HG03139 (cell line): ENCODE measurements at regions not wholly inside any gene's neighbourhood (a gene's known extent, or its start where the extent isn't known, plus 50 kb on each side); places are given as distances from the start of the nearest gene placed in this dataset.
"Not testable (repeated sequence)": the region's sequence is repeated elsewhere in the genome, so short reads cannot be mapped to it uniquely, and the experiment has no call there.

Experiments used
- ATAC-seq: cut with Tn5 transposase; IDR thresholded peaks from one replicate; pipeline ENCODE4 v1.9.1; 2021; ENCODE audit not compliant: unreplicated experiment

- ATAC-seq = not testable (repeated sequence)
Observed at GRCh38 chr16:31581065-31581464, 53.4 kb downstream of the AHSP start.

GRCh38 chr16:31601737-31602384 is 74.2 kb downstream of the AHSP start:
- ATAC-seq = not testable (repeated sequence)

DNA sequence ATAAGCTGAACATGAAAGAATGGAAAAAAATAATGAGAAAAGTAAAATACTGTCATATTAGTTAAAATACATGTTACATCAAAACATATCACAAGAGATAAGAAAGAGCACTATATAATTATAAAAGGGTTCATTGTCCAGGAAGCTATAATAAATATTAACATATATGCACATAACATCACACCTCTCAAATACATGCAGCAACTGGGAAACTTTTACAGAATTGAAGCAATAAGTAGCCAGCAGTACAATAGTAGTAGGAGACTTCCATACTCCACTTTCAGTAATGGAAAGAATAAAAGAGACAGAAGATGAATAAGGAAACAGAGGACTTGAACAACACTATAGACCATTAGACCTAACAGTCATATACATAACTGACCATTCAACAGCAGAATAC is 90.4 kb downstream of the AHSP start:
- no peak for ATAC-seq

GRCh38 chr16:31636433-31636832 is 108.7 kb downstream of the AHSP start:
- ATAC-seq = no peak

- ATAC-seq = no peak
Observed at GRCh38 chr16:31641279-31641678, 113.6 kb downstream of the AHSP start.

GRCh38 chr16:31655674-31656073 is 128.0 kb downstream of the AHSP start:
- not testable (repeated sequence) for ATAC-seq

GRCh38 chr16:31664683-31665482 is 137.2 kb downstream of the AHSP start:
- ATAC-seq = no peak

DNA sequence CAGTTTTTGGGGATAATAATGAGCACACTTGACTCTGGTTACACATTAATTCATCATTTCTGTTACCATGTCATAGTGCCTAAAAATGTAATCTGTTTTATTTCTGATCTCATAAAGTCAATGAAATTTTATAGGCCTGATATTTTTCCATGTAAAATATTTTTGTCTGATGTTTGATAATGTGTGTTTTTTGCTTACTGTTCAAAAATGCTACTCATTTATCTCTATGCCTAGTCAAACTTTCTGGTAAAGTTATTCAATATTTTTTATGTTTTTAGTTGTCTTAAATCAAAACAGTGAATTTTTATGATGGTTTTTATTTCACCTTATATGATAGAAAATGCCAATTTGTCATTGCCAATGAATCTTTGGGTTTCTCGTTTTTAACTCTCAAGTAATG is 147.0 kb downstream of the AHSP start:
- ATAC-seq = no peak

GRCh38 chr16:31676731-31677130 is 149.0 kb downstream of the AHSP start:
- no peak for ATAC-seq

DNA sequence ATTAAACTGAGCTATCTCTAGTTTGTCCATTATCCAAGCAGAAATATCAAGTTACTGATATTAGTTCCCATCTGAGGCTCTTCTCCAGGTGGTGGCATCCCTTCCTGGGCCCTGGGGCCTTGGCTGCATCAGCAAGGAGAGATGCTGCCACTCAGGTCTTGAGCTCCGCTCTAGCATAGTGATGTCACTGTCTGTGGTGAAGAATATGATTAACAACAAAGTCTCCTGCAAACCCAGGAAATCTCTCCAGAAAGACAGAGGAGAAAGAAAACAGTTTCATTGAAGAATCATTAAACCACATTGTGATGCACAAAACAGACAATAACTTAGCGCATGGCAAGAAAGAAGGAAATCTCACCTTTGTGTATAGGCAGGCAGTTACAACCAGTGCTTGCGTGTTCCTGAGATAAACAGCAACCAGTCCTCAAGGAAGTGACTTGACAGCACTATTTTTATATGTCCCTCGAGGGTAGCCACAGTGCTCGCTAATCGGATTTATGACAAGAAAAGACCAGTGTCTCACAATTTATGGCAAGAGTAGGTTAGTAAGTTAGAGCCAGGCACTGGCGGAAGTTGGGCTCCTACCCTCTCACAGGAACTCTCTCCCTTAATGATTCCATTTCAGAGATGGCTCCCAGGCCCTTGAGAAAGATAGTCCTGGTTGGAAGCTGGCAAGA is 151.1 kb downstream of the AHSP start:
- no peak for ATAC-seq

DNA sequence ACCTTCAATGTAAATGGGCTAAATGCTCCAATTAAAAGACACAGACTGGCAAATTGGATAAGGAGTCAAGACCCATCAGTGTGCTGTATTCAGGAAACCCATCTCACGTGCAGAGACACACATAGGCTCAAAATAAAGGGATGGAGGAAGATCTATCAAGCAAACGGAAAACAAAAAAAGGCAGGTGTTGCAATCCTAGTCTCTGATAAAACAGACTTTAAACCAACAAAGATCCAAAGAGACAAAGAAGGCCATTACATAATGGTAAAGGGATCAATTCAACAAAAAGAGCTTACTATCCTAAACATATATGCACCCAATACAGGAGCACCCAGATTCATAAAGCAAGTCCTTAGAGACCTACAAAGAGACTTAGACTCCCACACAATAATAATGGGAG is 161.6 kb downstream of the AHSP start:
- not testable (repeated sequence) for ATAC-seq

DNA sequence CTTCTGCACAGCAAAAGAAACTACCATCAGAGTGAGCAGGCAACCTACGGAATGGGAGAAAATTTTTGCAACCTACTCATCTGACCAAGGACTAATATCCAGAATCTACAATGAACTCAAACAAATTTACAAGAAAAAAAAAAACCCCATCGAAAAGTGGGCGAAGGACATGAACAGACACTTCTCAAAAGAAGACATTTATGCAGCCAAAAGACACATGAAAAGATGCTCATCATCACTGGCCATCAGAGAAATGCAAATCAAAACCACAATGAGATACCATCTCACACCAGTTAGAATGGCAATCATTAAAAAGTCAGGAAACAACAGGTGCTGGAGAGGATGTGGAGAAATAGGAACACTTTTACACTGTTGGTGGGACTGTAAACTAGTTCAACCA is 164.6 kb downstream of the AHSP start:
- ATAC-seq = not testable (repeated sequence)

DNA sequence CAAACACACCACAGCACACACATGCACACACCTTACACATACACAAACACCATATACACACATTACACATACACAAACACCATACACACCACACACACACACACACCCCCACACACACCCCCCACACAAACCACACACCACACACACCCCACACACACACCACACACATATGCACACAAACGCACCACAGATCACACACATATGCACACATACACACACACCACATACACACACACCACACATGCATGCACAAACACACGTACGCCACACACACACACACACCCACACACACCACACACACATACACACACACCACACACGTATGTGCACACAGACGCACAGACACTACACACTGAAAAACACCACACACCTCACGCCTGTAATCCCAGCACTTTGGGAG is 166.0 kb downstream of the AHSP start:
- ATAC-seq = no peak

GRCh38 chr16:31694461-31694860 is 166.8 kb downstream of the AHSP start:
- no peak for ATAC-seq

DNA sequence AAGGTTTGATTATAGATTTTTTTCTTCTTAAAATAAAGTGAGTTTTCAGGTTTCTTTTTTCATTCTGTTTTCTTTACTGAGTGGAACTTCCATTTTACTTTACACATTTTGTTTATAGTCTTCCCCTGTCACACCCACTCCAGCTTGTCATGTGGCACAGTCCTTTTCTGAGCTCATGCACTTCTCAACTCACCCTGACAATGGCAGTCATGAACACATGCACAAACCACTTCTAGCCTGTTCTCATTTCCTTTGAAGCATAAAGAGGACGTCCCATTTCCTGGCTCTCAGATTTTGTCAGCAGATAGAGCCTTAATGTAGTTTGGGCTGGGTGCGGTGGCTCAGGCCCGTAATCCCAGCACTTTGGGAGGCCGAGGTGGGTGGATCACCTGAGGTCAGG is 168.0 kb downstream of the AHSP start:
- ATAC-seq = no peak

GRCh38 chr16:31696968-31697743 is 169.5 kb downstream of the AHSP start:
- no peak for ATAC-seq

DNA sequence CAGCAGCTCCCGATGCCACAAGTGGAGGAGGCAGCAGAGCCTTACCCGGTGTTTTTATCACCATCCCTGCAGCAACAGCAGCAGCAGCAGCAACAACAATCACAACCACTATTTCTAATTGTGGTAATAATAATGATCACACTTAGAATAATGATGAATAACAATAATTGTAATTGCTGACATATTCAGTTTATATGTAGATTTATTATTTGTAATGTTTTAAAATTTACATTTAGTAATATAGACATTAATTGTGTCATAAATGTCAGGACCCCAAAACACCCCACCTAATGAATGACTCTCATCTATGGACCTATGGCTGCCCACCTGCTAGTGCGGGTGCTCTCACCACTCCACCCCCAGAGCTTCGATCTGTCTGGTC is 170.0 kb downstream of the AHSP start:
- no peak for ATAC-seq

DNA sequence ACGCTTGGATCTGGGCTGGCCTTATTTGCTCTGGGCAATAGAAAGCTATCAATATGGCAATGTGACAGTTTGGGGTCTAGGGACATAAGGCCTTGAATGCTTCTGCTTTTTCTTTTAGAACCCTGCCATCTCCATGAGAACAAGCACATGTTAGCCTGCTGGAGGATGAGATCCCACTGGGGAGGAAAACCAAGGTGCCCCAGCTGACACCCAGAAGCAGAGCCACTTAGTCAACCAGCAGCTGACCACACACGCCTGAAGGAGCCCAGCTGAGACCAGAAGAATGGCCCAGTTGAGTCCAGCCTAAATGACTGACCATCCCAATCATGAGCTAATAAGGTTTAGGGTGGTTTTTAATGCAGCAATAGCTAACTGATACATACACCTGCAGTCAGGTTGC is 171.2 kb downstream of the AHSP start:
- no peak for ATAC-seq

DNA sequence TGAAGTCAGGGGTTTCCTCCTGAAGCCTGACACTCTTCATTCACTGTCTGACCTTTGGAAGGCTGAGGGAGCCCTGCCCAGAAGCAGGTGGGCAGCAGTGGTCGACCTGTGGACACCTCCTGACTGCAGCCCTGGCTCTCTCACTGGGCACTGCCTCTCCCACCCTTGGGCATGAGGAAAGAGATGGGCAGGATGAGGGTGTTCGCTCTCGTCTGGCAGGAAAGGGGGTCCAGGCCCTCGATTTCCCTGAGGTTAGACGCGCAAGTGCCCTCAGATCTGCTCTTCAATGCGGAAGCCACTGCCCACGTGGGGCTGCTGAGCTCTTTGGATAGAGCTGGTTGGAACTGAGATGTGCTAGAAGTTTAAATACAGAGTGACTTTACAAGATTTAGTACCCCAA is 171.9 kb downstream of the AHSP start:
- ATAC-seq = no peak

DNA sequence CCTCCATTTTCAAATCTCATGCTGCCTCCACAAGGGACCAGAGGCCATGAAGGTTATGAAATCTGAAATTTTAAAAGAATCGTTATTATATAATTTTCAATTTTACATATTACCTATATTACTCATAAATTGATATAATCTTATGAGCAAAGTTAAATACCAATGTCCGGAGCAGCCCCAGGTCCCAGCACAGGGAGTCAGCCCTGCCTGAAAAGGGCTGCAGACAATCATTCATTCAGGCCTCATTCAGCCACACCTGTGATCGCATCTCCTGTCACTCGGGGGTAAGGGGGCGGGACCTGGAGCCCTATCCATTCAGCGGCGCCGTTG is 172.5 kb downstream of the AHSP start:
- ATAC-seq = peak; percentile 87
